ENCODE measurements at regions not wholly inside any gene's neighbourhood (a gene's known extent, or its start where the extent isn't known, plus 50 kb on each side); places are given as distances from the start of the nearest gene placed in this dataset.

DNA sequence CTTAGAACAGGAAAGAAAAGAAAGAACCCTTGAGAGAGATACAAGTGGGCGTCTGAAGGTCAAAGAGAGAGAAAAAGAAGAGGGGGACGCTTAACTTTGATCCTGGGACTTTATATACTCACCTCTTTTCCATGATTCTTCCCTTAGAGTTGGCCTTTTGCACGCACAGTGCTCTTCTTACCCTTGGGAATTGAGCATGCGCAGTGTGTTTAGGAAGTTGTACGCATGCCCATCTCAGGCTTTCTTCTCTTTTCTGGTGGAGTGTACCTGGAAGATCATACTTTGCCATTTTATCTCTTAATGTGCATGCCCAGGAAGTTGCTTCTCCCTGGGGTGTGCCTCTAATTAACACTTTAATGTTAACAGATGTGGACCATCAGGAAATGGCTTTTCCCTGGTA, 229.6 kb upstream of the ANO3 start:
- no peak for DNase-seq (ENCODE audit: low spot score)

- DNase-seq (ENCODE audit: low spot score), result no peak
These were observed 226.0 kb upstream of the ANO3 start for GRCh38 chr11:26105762-26106423.

DNA sequence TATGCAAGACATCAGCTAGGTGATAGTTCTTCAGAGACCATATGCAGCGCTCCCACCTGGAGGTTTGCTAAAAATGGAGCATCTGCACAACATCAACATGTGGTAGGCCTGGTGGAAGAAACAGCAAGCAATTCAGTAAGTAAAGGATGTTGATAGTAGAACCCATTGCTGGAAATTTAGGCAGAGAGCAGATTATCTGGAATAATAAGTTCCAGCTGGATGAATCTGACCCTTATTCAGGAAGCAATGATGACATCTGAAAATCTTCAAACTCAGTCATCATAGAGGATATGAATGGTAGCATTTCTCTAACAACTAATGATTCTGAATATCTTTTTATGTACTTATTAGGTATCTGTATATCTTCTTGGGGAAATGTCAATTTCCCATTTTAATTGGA, 225.2 kb upstream of the ANO3 start:
- no peak for DNase-seq (ENCODE audit: low spot score)

DNA sequence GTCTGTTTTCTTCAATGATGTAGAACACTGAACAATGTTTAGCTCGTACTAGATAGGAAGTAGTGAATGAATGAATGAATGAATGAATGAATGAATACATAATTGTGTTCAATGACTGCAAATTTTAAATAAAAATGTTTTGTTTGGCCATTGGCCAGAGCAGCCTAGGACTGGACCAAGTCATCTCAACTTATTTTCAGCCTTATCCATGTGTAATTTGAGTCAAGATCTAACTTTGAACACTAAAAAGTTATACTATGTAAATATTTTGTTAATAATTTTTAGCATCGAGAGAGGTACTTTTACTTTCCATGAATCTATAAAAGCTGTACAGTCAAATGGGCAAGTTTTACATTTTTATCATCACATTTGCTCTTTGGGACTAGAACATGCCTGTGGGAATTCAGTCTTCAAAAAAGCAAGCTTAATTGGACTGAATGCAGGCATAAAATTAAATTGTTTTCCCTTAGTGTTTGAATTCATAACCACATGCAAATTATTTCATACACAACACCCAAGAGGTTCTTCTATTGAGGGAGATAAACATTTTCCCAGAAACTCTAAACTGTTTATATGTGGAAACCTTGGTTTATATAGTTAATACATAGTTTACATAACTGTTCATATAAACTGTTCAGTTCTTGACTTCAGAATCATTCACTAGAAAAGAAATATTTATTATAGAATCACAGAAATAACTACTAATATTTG, 222.1 kb upstream of the ANO3 start:
- no peak for DNase-seq (ENCODE audit: low spot score)

GRCh38 chr11:26112264-26112663, 219.7 kb upstream of the ANO3 start:
- DNase-seq (ENCODE audit: low spot score), result no peak

DNA sequence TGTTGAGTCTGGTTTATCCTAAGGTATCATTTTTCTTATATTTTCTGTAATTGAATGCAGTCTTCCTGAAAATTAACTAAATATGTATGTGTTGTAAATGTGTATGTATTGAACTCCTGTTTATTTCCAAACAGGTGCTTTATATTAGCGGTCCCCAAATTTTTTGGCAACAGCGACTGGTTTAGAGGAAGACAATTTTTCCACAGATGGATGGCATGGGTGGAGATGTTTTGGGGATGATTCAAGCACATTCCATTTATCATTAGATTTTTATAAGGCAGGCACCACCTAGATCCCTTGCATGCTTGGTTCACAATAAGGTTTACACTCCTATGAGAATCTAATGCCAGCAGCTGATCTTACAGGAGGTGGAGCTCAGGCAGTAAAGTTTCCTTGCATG, 210.5 kb upstream of the ANO3 start:
- DNase-seq (ENCODE audit: low spot score), result no peak

DNA sequence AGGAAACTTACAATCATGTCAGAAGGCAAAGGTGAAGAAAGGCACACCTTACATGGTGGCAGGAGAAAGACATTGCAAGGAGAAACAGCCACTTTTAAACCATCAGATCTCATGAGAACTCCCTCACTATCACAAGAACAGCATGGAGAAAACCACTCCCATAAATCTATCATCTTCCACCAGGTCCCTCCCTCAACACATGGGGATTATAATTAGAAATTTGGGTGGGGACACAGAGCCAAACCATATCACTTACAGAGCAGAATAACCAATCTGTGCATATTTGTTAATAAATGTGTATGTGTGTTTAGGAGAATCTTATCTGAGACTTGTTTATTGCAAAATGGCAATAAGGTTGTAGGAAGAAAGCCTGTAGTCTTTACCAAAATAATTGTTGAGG, 205.2 kb upstream of the ANO3 start:
- DNase-seq (ENCODE audit: low spot score), result no peak

DNA sequence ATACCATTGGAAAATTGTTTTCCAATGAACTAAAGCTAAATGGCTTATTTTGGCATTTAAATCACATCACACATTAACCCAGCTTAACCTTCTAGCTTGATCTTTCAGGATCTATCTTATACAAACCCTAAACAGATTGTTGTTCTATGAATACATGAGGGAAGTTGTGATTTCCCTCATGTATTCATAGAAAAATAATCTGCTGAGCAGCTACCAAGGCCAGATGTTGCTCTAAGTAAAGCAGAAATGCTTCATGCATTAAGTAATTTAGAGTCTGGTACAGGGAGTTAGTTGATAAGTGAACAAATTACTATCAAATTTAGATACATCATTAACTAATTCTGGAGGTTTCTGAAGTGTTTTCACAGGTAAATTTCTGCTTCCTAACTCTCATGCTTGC, 204.6 kb upstream of the ANO3 start:
- no peak for DNase-seq (ENCODE audit: low spot score)

DNA sequence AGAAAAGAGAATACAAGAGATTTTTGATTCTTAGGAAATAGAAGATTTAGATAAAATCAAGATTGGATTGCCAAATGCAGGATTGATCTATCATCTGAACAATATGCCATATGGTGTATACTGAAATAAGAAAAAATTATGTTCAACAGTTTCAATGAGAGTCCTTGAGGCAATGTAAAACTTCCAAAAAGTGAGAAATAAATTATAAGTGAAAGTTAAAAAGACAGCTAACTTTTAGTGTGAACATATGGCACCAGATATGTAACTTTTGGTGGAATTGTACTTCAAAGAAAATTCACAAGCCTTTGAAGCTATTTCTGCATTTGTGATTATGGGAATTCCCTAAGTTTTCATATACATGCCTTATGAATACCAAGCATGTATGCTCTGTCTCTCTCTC, 200.5 kb upstream of the ANO3 start:
- DNase-seq (ENCODE audit: low spot score), result no peak

GRCh38 chr11:26134053-26134452, 197.9 kb upstream of the ANO3 start:
- DNase-seq (ENCODE audit: low spot score), result no peak

- peak; percentile 54 for DNase-seq (ENCODE audit: low spot score)
These were observed 197.2 kb upstream of the ANO3 start for GRCh38 chr11:26134481-26135355.

- no peak for DNase-seq (ENCODE audit: low spot score)
These were observed 194.3 kb upstream of the ANO3 start for GRCh38 chr11:26137651-26138050.

DNA sequence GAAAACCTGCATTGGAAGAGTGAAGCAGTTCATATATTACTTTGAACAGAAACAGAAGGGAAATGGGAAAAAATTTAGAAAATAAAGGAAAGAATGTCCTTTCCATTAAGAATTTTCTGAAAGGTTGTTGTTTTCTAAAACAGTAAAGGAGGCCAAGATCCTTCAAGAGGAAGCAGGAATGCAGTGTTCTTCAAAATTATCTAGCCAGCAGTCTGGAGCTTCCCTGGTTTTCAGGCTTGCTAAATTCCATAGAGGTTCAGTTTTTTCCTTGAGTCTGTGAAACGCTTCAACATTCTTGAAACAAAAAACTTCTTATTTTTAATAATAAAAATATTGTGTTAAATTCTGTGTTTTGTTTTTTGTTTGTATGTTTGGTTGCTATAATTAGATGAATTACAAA, 189.0 kb upstream of the ANO3 start:
- DNase-seq (ENCODE audit: low spot score), result no peak

GRCh38 chr11:26143566-26144290, 188.2 kb upstream of the ANO3 start:
- no peak for DNase-seq (ENCODE audit: low spot score)

- DNase-seq (ENCODE audit: low spot score), result no peak
These were observed 187.6 kb upstream of the ANO3 start for GRCh38 chr11:26144291-26144690.

GRCh38 chr11:26144911-26145310, 187.0 kb upstream of the ANO3 start:
- no peak for DNase-seq (ENCODE audit: low spot score)

- no peak for DNase-seq (ENCODE audit: low spot score)
These were observed 182.3 kb upstream of the ANO3 start for GRCh38 chr11:26149585-26149984.

DNA sequence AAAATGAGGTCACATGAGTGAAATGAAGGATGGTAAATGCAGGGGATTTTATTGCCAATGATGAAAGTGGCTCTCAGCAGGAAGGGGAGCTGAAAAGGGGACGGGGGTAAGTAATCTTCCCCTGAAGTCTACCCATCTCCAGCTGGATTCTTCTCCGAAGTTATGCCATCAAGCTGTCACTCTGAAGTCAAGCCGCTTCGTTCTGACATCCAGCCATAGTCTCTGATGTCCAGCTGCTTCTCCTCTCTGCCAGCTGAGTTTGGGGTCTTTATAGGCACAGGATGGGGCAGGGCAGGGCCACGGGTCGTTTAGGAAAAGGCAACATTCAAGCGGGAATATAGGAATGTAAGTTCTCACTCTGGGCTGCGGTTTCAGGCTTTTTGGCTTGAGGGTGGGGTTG, 181.9 kb upstream of the ANO3 start:
- DNase-seq (ENCODE audit: low spot score), result no peak

DNA sequence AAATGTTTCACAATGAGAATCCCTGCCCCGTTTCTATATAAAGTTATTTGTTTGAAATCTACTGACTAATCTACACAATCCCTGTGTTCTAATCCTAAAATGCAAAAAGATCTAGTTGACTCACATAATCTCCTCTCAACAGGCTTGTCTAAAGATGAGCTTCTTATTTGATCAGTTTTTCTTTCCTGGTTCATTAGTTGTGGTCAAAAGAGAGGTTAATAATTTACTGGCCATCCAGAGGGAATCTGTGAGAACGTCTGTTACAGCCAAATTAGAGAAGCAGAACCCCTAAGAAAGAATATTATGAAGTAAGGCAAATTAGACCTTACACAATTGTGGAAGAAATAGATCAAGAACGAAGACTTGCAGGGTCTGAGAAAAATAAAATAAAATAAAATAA, 173.7 kb upstream of the ANO3 start:
- DNase-seq (ENCODE audit: low spot score), result no peak

DNA sequence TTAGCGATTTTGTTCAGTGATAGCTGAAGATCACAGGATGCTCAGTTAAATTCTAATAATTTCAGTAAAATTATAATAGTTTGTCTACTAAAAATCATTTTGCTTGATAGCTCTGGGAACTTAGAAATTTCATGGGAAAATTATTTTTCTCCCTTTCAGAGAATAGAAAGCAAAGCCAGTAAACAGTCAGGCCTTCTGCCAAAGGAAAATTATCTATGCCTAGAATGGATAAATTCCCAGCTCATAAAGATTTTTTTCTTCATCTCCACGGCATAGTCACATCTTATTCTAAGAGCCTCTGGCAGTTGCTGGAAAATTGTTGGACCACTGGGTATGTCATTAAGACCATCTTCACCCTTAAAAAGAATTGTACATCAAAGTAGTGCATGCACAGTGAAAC, 169.6 kb upstream of the ANO3 start:
- DNase-seq (ENCODE audit: low spot score), result no peak

DNA sequence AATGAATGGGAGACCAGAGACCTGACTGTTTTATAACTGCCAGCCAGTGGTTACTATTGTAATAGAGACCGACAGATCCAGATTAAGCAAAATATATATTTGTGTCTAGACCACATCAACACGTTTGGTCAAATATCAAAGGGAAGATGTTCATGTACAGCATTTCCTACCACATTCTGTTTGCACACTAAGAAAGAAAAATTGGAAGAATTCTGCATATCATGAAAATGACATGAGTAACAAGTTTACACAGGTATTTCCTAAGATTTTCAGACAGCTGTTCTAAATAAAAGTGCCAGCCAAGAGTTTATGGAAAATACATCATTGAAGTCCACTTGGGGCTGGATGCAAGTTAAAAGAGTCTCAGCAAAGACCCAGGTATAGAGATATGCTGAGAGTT, 145.5 kb upstream of the ANO3 start:
- DNase-seq (ENCODE audit: low spot score), result no peak

- DNase-seq (ENCODE audit: low spot score), result no peak
These were observed 144.3 kb upstream of the ANO3 start for GRCh38 chr11:26187639-26188038.
